ENCODE measurements at regions not wholly inside any gene's neighbourhood (a gene's known extent, or its start where the extent isn't known, plus 50 kb on each side); places are given as distances from the start of the nearest gene placed in this dataset.
A peak's percentile ranks its signal among the peaks of the same experiment; 100 is the strongest.

- DNase-seq, result no peak
- no peak overlapping the region for H2AFZ ChIP-seq (ENCODE audit: low read depth)
- H3K4me1 ChIP-seq (ENCODE audit: control insufficient read depth in 1 of 2, insufficient read depth in 2 of 2, low read depth in 1 of 2, low read length in 1 of 2), result no peaks in the 10 kb centered on the region
- H3K4me3 ChIP-seq (ENCODE audit: low read depth in 2 of 2, low read length in 1 of 2), result no peak overlapping the region
- no peak overlapping the region for H3K9ac ChIP-seq
- no peak overlapping the region for H3K27ac ChIP-seq (ENCODE audit: low read depth in 2 of 2, low read length in 1 of 2)
- POLR2A ChIA-PET, result no interaction called here
- H3K27me3 ChIP-seq (ENCODE audit: insufficient read depth), result no peaks in the 10 kb centered on the region
- no peak overlapping the region for H3K4me2 ChIP-seq
- no peaks in the 10 kb centered on the region for H3F3A ChIP-seq (replicated peaks; ENCODE audit: insufficient read depth)
- no peak for TF ChIP-seq IRF3 (IDR thresholded peaks at IDR 0.05; ENCODE audit: low read depth, low read length)
- CTCF ChIA-PET, result interaction anchor here (1.4 kb wide), 1 partner anchor 13 kb away, joined by 3 read pairs; no protein-coding TSS in a partner anchor
- no peaks in the 10 kb centered on the region for H3K9me2 ChIP-seq
- no peaks in the 10 kb centered on the region for H3K36me3 ChIP-seq (replicated peaks in 1 of 2; ENCODE audit: control insufficient read depth in 1 of 2, insufficient read depth in 2 of 2, low read length in 1 of 2)
- H4K20me1 ChIP-seq (ENCODE audit: insufficient read depth), result no peaks in the 10 kb centered on the region
- no peaks in the 10 kb centered on the region for H3K9me3 ChIP-seq
- no peaks in the 10 kb centered on the region for H3K79me2 ChIP-seq (ENCODE audit: insufficient read depth)
- WGBS (ENCODE audit: low lambda C conversion rate), result 5% methylated on average over 2 of the region's 2 CpGs
These were observed 107.2 kb upstream of the LRRC3B start for GRCh38 chr3:26515351-26515750.

GRCh38 chr3:26521261-26521660 lies 101.3 kb upstream of the LRRC3B start:
- no peaks in the 10 kb centered on the region for H4K20me1 ChIP-seq (ENCODE audit: insufficient read depth)
- 20% methylated on average over 1 of the region's 1 CpG for WGBS (ENCODE audit: low lambda C conversion rate)
- no peaks in the 10 kb centered on the region for H3K9me2 ChIP-seq
- no peak overlapping the region for H3K27ac ChIP-seq (ENCODE audit: low read depth in 2 of 2, low read length in 1 of 2)
- ChIA-PET POLR2A (no interaction called here), CTCF (no interaction called here)
- no peaks in the 10 kb centered on the region for H3K36me3 ChIP-seq (replicated peaks in 1 of 2; ENCODE audit: control insufficient read depth in 1 of 2, insufficient read depth in 2 of 2, low read length in 1 of 2)
- no peak overlapping the region for H3K4me3 ChIP-seq (ENCODE audit: low read depth in 2 of 2, low read length in 1 of 2)
- H2AFZ ChIP-seq (ENCODE audit: low read depth), result no peak overlapping the region
- no peak overlapping the region for H3K9ac ChIP-seq
- no peaks in the 10 kb centered on the region for H3K27me3 ChIP-seq (ENCODE audit: insufficient read depth)
- no peak overlapping the region for H3K4me2 ChIP-seq
- H3K79me2 ChIP-seq (ENCODE audit: insufficient read depth), result no peaks in the 10 kb centered on the region
- peaks cover 4% of the 10 kb centered on the region; the same call in 1 of the 2 replicates for H3K9me3 ChIP-seq
- TF ChIP-seq JUND (IDR thresholded peaks at IDR 0.05) (no peak), FOXM1 (IDR thresholded peaks at IDR 0.05; ENCODE audit: low read depth) (no peak), PBX3 (IDR thresholded peaks at IDR 0.05) (no peak), RCOR1 (IDR thresholded peaks at IDR 0.05; ENCODE audit: low read length) (no peak), ZBTB33 (IDR thresholded peaks at IDR 0.05; ENCODE audit: borderline replicate concordance, low read depth) (no peak), NRF1 (IDR thresholded peaks at IDR 0.05; ENCODE audit: low read depth, low read length) (no peak)
- H3F3A ChIP-seq (replicated peaks; ENCODE audit: insufficient read depth), result no peaks in the 10 kb centered on the region
- no peak for DNase-seq
- no peaks in the 10 kb centered on the region for H3K4me1 ChIP-seq (ENCODE audit: control insufficient read depth in 1 of 2, insufficient read depth in 2 of 2, low read depth in 1 of 2, low read length in 1 of 2)

- H3K27me3 ChIP-seq (ENCODE audit: insufficient read depth), result no peaks in the 10 kb centered on the region
- no peaks in the 10 kb centered on the region for H4K20me1 ChIP-seq (ENCODE audit: insufficient read depth)
- no peaks in the 10 kb centered on the region for H3K79me2 ChIP-seq (ENCODE audit: insufficient read depth)
- no peak overlapping the region for H3K9ac ChIP-seq
- POLR2A ChIA-PET, result no interaction called here
- H3K4me1 ChIP-seq (ENCODE audit: control insufficient read depth in 1 of 2, insufficient read depth in 2 of 2, low read depth in 1 of 2, low read length in 1 of 2), result no peaks in the 10 kb centered on the region
- CTCF ChIA-PET, result no interaction called here
- peaks cover 4% of the 10 kb centered on the region; the same call in 1 of the 2 replicates for H3K9me3 ChIP-seq
- H3K36me3 ChIP-seq (replicated peaks in 1 of 2; ENCODE audit: control insufficient read depth in 1 of 2, insufficient read depth in 2 of 2, low read length in 1 of 2), result no peaks in the 10 kb centered on the region
- TF ChIP-seq RAD21 (IDR thresholded peaks at IDR 0.05; ENCODE audit: low read length) (0 out of 2 replicates have a peak, but pooled peaks have one; percentile 11), ELF1 (IDR thresholded peaks at IDR 0.05) (no peak)
- no peak for DNase-seq
- H3K9me2 ChIP-seq, result no peaks in the 10 kb centered on the region
- H3F3A ChIP-seq (replicated peaks; ENCODE audit: insufficient read depth), result no peaks in the 10 kb centered on the region
- no peak overlapping the region for H3K27ac ChIP-seq (ENCODE audit: low read depth in 2 of 2, low read length in 1 of 2)
- no peak overlapping the region for H3K4me2 ChIP-seq
- 31% methylated on average over 1 of the region's 1 CpG for WGBS (ENCODE audit: low lambda C conversion rate)
- no peak overlapping the region for H2AFZ ChIP-seq (ENCODE audit: low read depth)
- no peak overlapping the region for H3K4me3 ChIP-seq (ENCODE audit: low read depth in 2 of 2, low read length in 1 of 2)
These were observed 99.7 kb upstream of the LRRC3B start for GRCh38 chr3:26522919-26523318.

Measured in SK-N-SH (cell line).